H1 (cell line): ENCODE measurements at regions not wholly inside any gene's neighbourhood (a gene's known extent, or its start where the extent isn't known, plus 50 kb on each side); places are given as distances from the start of the nearest gene placed in this dataset.

Experiments used
- CREB1 ChIP-seq: IDR thresholded peaks from 2 replicates; pipeline ENCODE4 v1.6.1; 2012; ENCODE audit warnings: inconsistent platforms
- FOSL1 ChIP-seq: IDR thresholded peaks from 2 replicates; pipeline ENCODE4 v1.6.1; 2011; ENCODE audit warnings: mild to moderate bottlenecking, low read depth, low read length, moderate library complexity; ENCODE audit not compliant: insufficient read depth
- GTF2F1 ChIP-seq: IDR thresholded peaks from 2 replicates; pipeline ENCODE4 v1.6.1; 2012; ENCODE audit warnings: low read depth, low read length, improper control_type of control experiment, borderline replicate concordance
- HDAC2 ChIP-seq, 2 experiments: fragments of 300-600 bp in 1 of 2; sonication (generic) in 1 of 2; IDR thresholded peaks; 2 replicates each; pipeline ENCODE4 v1.6.1; 2011 to 2012; ENCODE audit warnings: low read depth in 2 of 2, low read length in 2 of 2, mild to moderate bottlenecking in 2 of 2, moderate library complexity in 2 of 2, borderline replicate concordance in 1 of 2, inconsistent platforms in 1 of 2
- MAFK ChIP-seq: IDR thresholded peaks from 2 replicates; pipeline ENCODE4 v1.6.1; 2012; ENCODE audit warnings: low read depth, mild to moderate bottlenecking, improper control_type of control experiment, low read length
- POLR2AphosphoS5 ChIP-seq: IDR thresholded peaks from 2 replicates; pipeline ENCODE4 v1.6.1; 2011; ENCODE audit warnings: low read depth, low read length
- SP1 ChIP-seq: IDR thresholded peaks from 2 replicates; pipeline ENCODE4 v1.6.1; 2011; ENCODE audit warnings: low read depth, low read length

DNA sequence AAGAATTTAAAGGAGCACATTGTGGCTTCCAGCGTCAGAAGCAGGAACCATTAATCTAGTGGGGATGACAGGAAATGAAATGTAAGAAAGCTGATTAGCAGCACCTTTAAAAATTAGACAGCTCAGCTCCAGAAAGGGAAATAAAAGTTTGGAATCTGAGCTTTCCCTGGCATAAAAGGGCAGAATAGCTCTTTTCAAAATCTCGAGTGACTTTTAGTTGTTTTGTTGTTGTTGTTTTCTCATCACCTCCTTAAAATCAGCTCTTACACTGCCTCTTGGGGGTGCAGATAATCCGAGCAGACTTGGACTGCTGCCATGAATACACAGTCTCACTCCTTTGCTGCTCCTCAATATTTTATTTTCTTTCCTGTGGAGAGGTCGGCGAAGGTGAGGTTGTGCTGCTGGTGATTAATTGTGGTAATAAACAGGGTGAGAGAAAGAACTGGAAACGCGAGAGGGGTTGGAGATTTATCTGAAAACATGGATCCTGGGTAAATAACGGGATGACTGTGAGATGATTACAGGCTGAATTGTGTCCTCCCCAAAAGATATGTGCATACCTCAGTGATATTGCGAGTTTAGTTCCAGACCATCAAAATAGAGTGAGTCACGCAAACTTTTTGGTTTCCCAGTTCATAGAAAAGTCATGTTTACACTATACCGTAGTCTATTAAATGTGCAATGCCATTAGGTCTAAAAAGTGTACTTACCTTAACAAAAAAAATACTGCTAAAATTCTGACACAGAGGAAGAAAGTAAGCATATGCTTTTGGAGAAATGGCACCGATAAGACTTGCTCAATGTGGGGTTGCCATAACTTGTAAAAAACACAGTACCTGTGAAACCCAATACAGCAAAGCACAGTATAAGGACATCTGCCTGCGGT is 787.7 kb downstream of the UQCRFS1 start:
- TF ChIP-seq SP1: no peak
- TF ChIP-seq FOSL1: no peak
- no peak for TF ChIP-seq POLR2AphosphoS5
- no peak for TF ChIP-seq MAFK
- TF ChIP-seq GTF2F1: no peak
- TF ChIP-seq CREB1: no peak
- no peak for TF ChIP-seq HDAC2 (IDR thresholded peaks at IDR 0.05; ENCODE audit: borderline replicate concordance in 1 of 2, low read depth in 2 of 2, low read length in 2 of 2)
